ENCODE measurements at regions not wholly inside any gene's neighbourhood (a gene's known extent, or its start where the extent isn't known, plus 50 kb on each side); places are given as distances from the start of the nearest gene placed in this dataset.
A peak's percentile ranks its signal among the peaks of the same experiment; 100 is the strongest.

DNA sequence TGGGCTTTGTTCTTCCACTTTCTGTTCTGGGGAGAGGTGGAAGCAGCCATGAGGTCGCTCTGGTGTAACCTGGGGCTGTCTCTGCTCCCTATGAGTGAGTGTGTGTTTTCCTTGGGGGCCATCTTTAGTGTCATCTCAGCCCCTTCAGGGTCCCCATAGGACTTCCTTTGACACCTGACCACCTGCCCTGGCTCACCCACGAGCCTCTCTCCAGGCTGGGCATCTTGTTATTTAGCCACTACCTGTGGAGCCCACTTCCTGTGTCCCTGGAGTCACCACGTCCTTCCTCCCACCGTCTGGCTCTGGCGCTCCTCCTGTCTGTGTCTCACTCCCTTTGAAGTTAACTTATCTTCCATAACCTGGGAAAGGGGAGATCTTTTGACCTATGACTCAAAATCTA, 176.0 kb downstream of the UXS1 start:
- TF ChIP-seq, protein P1, sequence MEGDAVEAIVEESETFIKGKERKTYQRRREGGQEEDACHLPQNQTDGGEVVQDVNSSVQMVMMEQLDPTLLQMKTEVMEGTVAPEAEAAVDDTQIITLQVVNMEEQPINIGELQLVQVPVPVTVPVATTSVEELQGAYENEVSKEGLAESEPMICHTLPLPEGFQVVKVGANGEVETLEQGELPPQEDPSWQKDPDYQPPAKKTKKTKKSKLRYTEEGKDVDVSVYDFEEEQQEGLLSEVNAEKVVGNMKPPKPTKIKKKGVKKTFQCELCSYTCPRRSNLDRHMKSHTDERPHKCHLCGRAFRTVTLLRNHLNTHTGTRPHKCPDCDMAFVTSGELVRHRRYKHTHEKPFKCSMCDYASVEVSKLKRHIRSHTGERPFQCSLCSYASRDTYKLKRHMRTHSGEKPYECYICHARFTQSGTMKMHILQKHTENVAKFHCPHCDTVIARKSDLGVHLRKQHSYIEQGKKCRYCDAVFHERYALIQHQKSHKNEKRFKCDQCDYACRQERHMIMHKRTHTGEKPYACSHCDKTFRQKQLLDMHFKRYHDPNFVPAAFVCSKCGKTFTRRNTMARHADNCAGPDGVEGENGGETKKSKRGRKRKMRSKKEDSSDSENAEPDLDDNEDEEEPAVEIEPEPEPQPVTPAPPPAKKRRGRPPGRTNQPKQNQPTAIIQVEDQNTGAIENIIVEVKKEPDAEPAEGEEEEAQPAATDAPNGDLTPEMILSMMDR (optimal IDR thresholded peaks at IDR 0.05 in 1 of 3, IDR thresholded peaks at IDR 0.05 in 1 of 3, conservative IDR thresholded peaks at IDR 0.05 in 1 of 3; ENCODE audit: extremely low read depth in 1 of 3, insufficient read depth in 2 of 3, low read length in 3 of 3): no peak
- TF ChIP-seq EZH2 (IDR thresholded peaks at IDR 0.05; ENCODE audit: low read length): no peak
- H3K4me3 ChIP-seq (ENCODE audit: control insufficient read depth in 2 of 3, extremely low read depth in 1 of 3, insufficient read depth in 2 of 3, low read depth in 1 of 3, low read length in 3 of 3): no peak overlapping the region
- FAIRE-seq: no peak
- H3K27me3 ChIP-seq (ENCODE audit: control insufficient read depth, extremely low read depth, insufficient read depth, low read length): no peaks in the 10 kb centered on the region
- H3K9me3 ChIP-seq (ENCODE audit: control insufficient read depth, low read depth, low read length): no peaks in the 10 kb centered on the region
- no peaks in the 10 kb centered on the region for H3K36me3 ChIP-seq (ENCODE audit: control insufficient read depth in 2 of 2, extremely low read depth in 1 of 2, insufficient read depth in 2 of 2, low read length in 2 of 2)
- no peak overlapping the region for H3K4me2 ChIP-seq (ENCODE audit: control insufficient read depth, extremely low read depth, insufficient read depth, low read depth, low read length)
- no peaks in the 10 kb centered on the region for H3K9me1 ChIP-seq (ENCODE audit: control insufficient read depth, extremely low read depth, insufficient read depth, low read length)
- H3K79me2 ChIP-seq (ENCODE audit: control insufficient read depth, insufficient read depth, low read length): no peaks in the 10 kb centered on the region
- no peak overlapping the region for H3K27ac ChIP-seq (ENCODE audit: control insufficient read depth, insufficient read depth, low read length)
- H3K9ac ChIP-seq (ENCODE audit: control insufficient read depth, extremely low read depth, insufficient read depth, low read length): no peak overlapping the region
- H3K4me1 ChIP-seq (ENCODE audit: control insufficient read depth, extremely low read depth, insufficient read depth, low read length): no peaks in the 10 kb centered on the region
- H2AFZ ChIP-seq (ENCODE audit: control insufficient read depth, low read length): no peak overlapping the region
- H4K20me1 ChIP-seq (ENCODE audit: control insufficient read depth, extremely low read depth, insufficient read depth, low read length): no peaks in the 10 kb centered on the region
- dilution Hi-C loops (cut with MboI; ENCODE audit: extremely low pct_ligation_motif_present, low sequenced_read_pairs): no loop called here
- no peak for DNase-seq (ENCODE audit: low read depth, low spot score)

DNA sequence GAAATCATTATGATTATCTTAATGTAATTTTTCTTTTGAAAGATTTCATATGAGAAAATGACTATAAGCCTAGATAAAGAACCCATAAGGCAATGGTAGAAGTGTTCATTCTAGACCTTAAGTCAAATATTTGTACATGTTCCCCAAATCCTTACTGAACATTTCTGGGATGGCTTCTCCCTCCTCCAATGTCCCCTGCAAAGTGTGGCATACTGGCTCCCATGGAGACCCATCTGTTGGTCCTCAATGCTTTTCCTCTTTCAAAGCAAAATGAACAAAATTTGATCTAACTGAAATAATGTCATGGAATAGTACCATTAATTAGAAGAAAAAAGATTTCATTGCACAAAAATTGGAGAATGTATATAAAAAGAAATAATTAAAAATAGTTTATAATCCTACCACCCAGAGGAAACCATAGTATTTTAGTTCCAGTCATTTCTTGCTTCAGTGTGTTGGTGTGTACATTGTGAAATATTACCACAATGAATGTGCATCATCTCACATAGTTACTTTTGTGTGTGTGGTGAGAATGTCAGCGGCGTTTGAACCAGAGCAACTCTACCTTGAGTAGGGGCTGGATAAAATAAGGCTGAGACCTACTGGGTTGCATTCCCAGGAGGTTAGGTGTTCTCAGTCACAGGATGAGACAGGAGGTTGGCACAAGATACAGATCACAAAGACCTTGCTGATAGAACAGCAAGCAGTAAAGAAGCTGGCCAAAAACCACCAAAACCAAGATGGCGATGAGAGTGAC, 181.3 kb downstream of the UXS1 start:
- no peak overlapping the region for H3K4me3 ChIP-seq (ENCODE audit: control insufficient read depth in 2 of 3, extremely low read depth in 1 of 3, insufficient read depth in 2 of 3, low read depth in 1 of 3, low read length in 3 of 3)
- no peaks in the 10 kb centered on the region for H3K9me1 ChIP-seq (ENCODE audit: control insufficient read depth, extremely low read depth, insufficient read depth, low read length)
- no peak overlapping the region for H3K27ac ChIP-seq (ENCODE audit: control insufficient read depth, insufficient read depth, low read length)
- H3K36me3 ChIP-seq (ENCODE audit: control insufficient read depth in 2 of 2, extremely low read depth in 1 of 2, insufficient read depth in 2 of 2, low read length in 2 of 2): no peaks in the 10 kb centered on the region
- no peaks in the 10 kb centered on the region for H3K27me3 ChIP-seq (ENCODE audit: control insufficient read depth, extremely low read depth, insufficient read depth, low read length)
- H3K79me2 ChIP-seq (ENCODE audit: control insufficient read depth, insufficient read depth, low read length): no peaks in the 10 kb centered on the region
- FAIRE-seq (no peak), DNase-seq (ENCODE audit: low read depth, low spot score) (peak; percentile 5)
- no peak for TF ChIP-seq EZH2 (IDR thresholded peaks at IDR 0.05; ENCODE audit: low read length)
- TF ChIP-seq, protein P1 (optimal IDR thresholded peaks at IDR 0.05 in 1 of 3, IDR thresholded peaks at IDR 0.05 in 1 of 3, conservative IDR thresholded peaks at IDR 0.05 in 1 of 3; ENCODE audit: extremely low read depth in 1 of 3, insufficient read depth in 2 of 3, low read length in 3 of 3): no peak
- no peaks in the 10 kb centered on the region for H4K20me1 ChIP-seq (ENCODE audit: control insufficient read depth, extremely low read depth, insufficient read depth, low read length)
- dilution Hi-C loops (cut with MboI; ENCODE audit: extremely low pct_ligation_motif_present, low sequenced_read_pairs): no loop called here
- H3K9ac ChIP-seq (ENCODE audit: control insufficient read depth, extremely low read depth, insufficient read depth, low read length): no peak overlapping the region
- no peak overlapping the region for H3K4me2 ChIP-seq (ENCODE audit: control insufficient read depth, extremely low read depth, insufficient read depth, low read depth, low read length)
- H2AFZ ChIP-seq (ENCODE audit: control insufficient read depth, low read length): no peak overlapping the region
- no peaks in the 10 kb centered on the region for H3K4me1 ChIP-seq (ENCODE audit: control insufficient read depth, extremely low read depth, insufficient read depth, low read length)
- no peaks in the 10 kb centered on the region for H3K9me3 ChIP-seq (ENCODE audit: control insufficient read depth, low read depth, low read length)
